A549 (cell line): ENCODE measurements at regions not wholly inside any gene's neighbourhood (a gene's known extent, or its start where the extent isn't known, plus 50 kb on each side); places are given as distances from the start of the nearest gene placed in this dataset.

Experiments
- ATAC-seq, 2 experiments: fragments of 200-7000 bp in 1 of 2; fragments of >200 bp in 1 of 2; cut with Nextera tagmentation in 1 of 2; cut with Tn5 transposase in 1 of 2; 3 replicates each; pipeline versions ENCODE4 v1.8.0 to v1.9.1; 2018 to 2020; ENCODE audit warnings: mild to moderate bottlenecking in 1 of 2, moderate library complexity in 1 of 2
- CTCF ChIA-PET: fragments of 300-600 bp; sonication (Branson Sonifier 250); formaldehyde crosslinking; extraction: SDS; loops from one replicate; lab custom pipeline; 2021; ENCODE audit warnings: antibody characterized with exemption, inconsistent platforms; lab: Yijun Ruan, JAX
- POLR2A ChIA-PET: fragments of 350-600 bp; formaldehyde crosslinking; extraction: SDS; loops from one replicate; lab custom pipeline; 2021; ENCODE audit warnings: antibody characterized with exemption, inconsistent platforms; lab: Yijun Ruan, JAX
- DNase-seq, 2 experiments: peaks; one replicate each; pipeline versions ENCODE4 v3.0.0 to v3.0.0-alpha.2; 2011 to 2016; ENCODE audit warnings: low read depth in 1 of 2, low spot score in 1 of 2
- FAIRE-seq: peaks from 2 replicates; lab custom pipeline; 2011; peaks lifted over from hg19 to GRCh38; lab: Jason Lieb, UNC
- H3K27ac ChIP-seq, 2 experiments: fragments of >200 bp; sonication (Bioruptor Twin); formaldehyde crosslinking; 3 replicates each; pipeline ENCODE4 v1.5.1; 2016 to 2017
- H3K4me1 ChIP-seq: fragments of >200 bp; sonication (Bioruptor Twin); formaldehyde crosslinking; 3 replicates; pipeline ENCODE4 v1.6.1; 2016
- H3K4me2 ChIP-seq: fragments of >200 bp; sonication (Bioruptor Twin); formaldehyde crosslinking; 3 replicates; pipeline ENCODE4 v1.6.1; 2016
- H3K4me3 ChIP-seq: fragments of >200 bp; sonication (Bioruptor Twin); formaldehyde crosslinking; 3 replicates; pipeline ENCODE4 v1.5.1; 2016
- H3K9me3 ChIP-seq: fragments of >200 bp; sonication (Bioruptor Twin); formaldehyde crosslinking; 3 replicates; pipeline ENCODE4 v1.6.1; 2016
- CBX2 ChIP-seq: fragments of 200-600 bp; sonication (generic); IDR thresholded peaks from 2 replicates; pipeline ENCODE4 v1.6.1; 2016; ENCODE audit warnings: low read depth, mild to moderate bottlenecking, borderline replicate concordance
- CBX8 ChIP-seq: fragments of 200-600 bp; sonication (generic); IDR thresholded peaks from 2 replicates; pipeline ENCODE4 v1.6.1; 2016
- CEBPB ChIP-seq, 2 experiments: fragments of >200 bp in 1 of 2; sonication (Bioruptor Twin) in 1 of 2; formaldehyde crosslinking in 1 of 2; IDR thresholded peaks; 2 replicates each; pipeline ENCODE4 v1.6.1; 2012 to 2016
- CHD2 ChIP-seq: fragments of 150-350 bp; IDR thresholded peaks from 2 replicates; pipeline ENCODE4 v1.6.1; 2014; ENCODE audit warnings: low read length; ENCODE audit not compliant: partially characterized antibody
- E2F6 ChIP-seq: IDR thresholded peaks from 2 replicates; pipeline ENCODE4 v1.6.1; 2012; ENCODE audit warnings: low read depth, borderline replicate concordance
- EHF ChIP-seq: fragments of 250-450 bp; sonication (Bioruptor Pico); IDR thresholded peaks from 2 replicates; pipeline ENCODE4 v1.5.0; 2020; ENCODE audit warnings: mild to moderate bottlenecking
- ESRRA ChIP-seq: fragments of 150-350 bp; IDR thresholded peaks from 2 replicates; pipeline ENCODE4 v1.6.1; 2014; ENCODE audit warnings: mild to moderate bottlenecking, low read length, borderline replicate concordance
- FOSL2 ChIP-seq, 2 experiments: fragments of 450-650 bp in 1 of 2; fragments of >200 bp in 1 of 2; sonication (Bioruptor Twin) in 1 of 2; formaldehyde crosslinking; IDR thresholded peaks; 2 replicates each; pipeline versions ENCODE4 v1.5.0 to v1.6.1; 2016 to 2020; ENCODE audit warnings: mild to moderate bottlenecking in 1 of 2, moderate library complexity in 1 of 2
- FOXS1 ChIP-seq: fragments of 250-450 bp; sonication (Bioruptor Pico); IDR thresholded peaks from 2 replicates; pipeline ENCODE4 v1.5.0; 2020; ENCODE audit warnings: mild to moderate bottlenecking, moderate library complexity
- GATA3 ChIP-seq: IDR thresholded peaks from 2 replicates; pipeline ENCODE4 v1.6.1; 2012; ENCODE audit warnings: borderline replicate concordance
- HES2 ChIP-seq: fragments of >200 bp; sonication (Bioruptor Twin); formaldehyde crosslinking; IDR thresholded peaks from 2 replicates; pipeline ENCODE4 v1.6.1; 2016
- HEYL ChIP-seq: fragments of 250-450 bp; sonication (Bioruptor Pico); IDR thresholded peaks from 2 replicates; pipeline ENCODE4 v1.8.0; 2021; ENCODE audit warnings: mild to moderate bottlenecking, moderate library complexity
- HMGXB4 ChIP-seq: fragments of 250-450 bp; sonication (Bioruptor Pico); IDR thresholded peaks from 2 replicates; pipeline ENCODE4 v1.5.0; 2021; ENCODE audit warnings: mild to moderate bottlenecking, moderate library complexity, borderline replicate concordance
- JUNB ChIP-seq: fragments of >200 bp; sonication (Bioruptor Twin); formaldehyde crosslinking; IDR thresholded peaks from 2 replicates; pipeline ENCODE4 v1.6.1; 2016
- MAZ ChIP-seq: fragments of 150-350 bp; IDR thresholded peaks from 2 replicates; pipeline ENCODE4 v1.6.1; 2014; ENCODE audit warnings: antibody characterized with exemption, low read depth, low read length, borderline replicate concordance
- PBX3 ChIP-seq: IDR thresholded peaks from 2 replicates; pipeline ENCODE4 v1.6.1; 2012
- PHF8 ChIP-seq: fragments of 200-600 bp; sonication (generic); IDR thresholded peaks from 2 replicates; pipeline ENCODE4 v1.6.1; 2016; ENCODE audit warnings: low read depth, mild to moderate bottlenecking, antibody characterized with exemption, moderate library complexity, borderline replicate concordance
- POLR2A ChIP-seq: IDR thresholded peaks from 2 replicates; pipeline ENCODE4 v1.6.1; 2012; ENCODE audit warnings: mild to moderate bottlenecking, low read length
- SMC3 ChIP-seq: fragments of >200 bp; sonication (Bioruptor Twin); formaldehyde crosslinking; IDR thresholded peaks from 3 replicates; pipeline ENCODE4 v1.6.1; 2018; ENCODE audit warnings: inconsistent platforms
- SREBF2 ChIP-seq: fragments of 450-650 bp; IDR thresholded peaks from 2 replicates; pipeline ENCODE4 v1.6.1; 2014; ENCODE audit warnings: mild to moderate bottlenecking, moderate library complexity
- TFCP2L1 ChIP-seq: fragments of 250-450 bp; sonication (Bioruptor Pico); IDR thresholded peaks from 2 replicates; pipeline ENCODE4 v1.5.0; 2021; ENCODE audit warnings: mild to moderate bottlenecking
- ZC3H11A ChIP-seq: fragments of 450-650 bp; IDR thresholded peaks from 2 replicates; pipeline ENCODE4 v1.6.1; 2014; ENCODE audit warnings: antibody characterized with exemption, mild to moderate bottlenecking
- ZFP36 ChIP-seq: fragments of 450-650 bp; IDR thresholded peaks from 2 replicates; pipeline ENCODE4 v1.6.1; 2014; ENCODE audit warnings: borderline replicate concordance; ENCODE audit not compliant: partially characterized antibody
- ZNF302 ChIP-seq: fragments of 250-450 bp; sonication (Bioruptor Pico); IDR thresholded peaks from 2 replicates; pipeline ENCODE4 v1.9.0; 2021; ENCODE audit warnings: inconsistent platforms, mild to moderate bottlenecking, moderate library complexity
- ZSCAN20 ChIP-seq: fragments of 250-450 bp; sonication (Bioruptor Pico); IDR thresholded peaks from 2 replicates; pipeline ENCODE4 v1.8.0; 2022; ENCODE audit warnings: mild to moderate bottlenecking, moderate library complexity
- WGBS: methylation state at CpG from one replicate; pipeline ENCODE4 v1.1.6; 2017; ENCODE audit errors: missing lambda C conversion rate; 5-methylcytosine and 5-hydroxymethylcytosine counted together
- TF ChIP-seq, protein P1 (sequence below): fragments of 250-450 bp; sonication (Bioruptor Pico); IDR thresholded peaks from 2 replicates; pipeline ENCODE4 v1.5.0; 2020; ENCODE audit warnings: low read depth, mild to moderate bottlenecking, moderate library complexity

DNA sequence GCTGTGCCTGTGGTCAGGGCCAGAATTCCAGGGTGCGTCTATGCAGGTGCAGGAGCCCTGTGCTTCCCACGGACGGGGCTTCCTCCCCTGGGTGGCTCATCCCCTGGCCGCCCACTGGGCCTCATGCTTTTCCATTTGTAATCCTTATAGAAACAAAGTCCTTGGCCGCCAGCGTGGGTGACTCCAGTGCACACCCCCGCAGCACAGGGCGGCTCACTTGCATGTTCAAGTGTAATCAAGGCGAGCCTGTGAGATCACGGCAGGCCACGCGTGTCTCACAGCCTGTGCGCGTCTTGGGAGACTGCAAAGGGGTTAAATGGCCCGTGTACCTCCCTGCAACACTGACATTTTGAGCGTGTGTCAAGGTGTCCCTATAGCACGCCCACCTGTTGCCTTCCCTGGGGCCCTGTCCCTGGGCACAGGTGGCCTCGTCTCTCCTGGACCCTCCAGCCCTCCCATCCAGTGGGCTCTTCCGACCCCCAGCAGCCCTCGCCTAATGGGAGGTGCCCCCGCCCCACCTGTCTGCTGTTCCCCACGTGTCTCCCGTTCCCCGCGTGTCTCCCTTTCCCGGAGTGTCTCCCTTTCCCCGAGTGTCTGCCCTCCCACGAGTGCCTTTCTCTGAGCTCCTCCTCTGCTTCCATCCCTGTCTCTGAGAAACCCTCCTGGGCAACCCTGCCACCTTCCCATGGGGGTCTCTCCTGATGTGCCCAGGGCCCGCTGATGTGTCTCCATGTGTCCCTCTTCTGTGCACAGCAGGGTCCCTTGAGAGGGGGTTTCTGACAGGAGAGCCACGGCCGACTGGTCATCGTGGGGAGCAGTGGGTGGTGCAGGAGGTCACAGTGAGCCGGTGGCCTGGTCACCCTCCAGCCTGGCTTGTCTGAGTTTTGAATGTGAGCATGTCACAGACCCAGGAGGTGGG lies 1215.3 kb downstream of the BRD1 start:
- H3K4me1 ChIP-seq = no peaks in the 10 kb centered on the region
- no peaks in the 10 kb centered on the region for H3K9me3 ChIP-seq
- POLR2A ChIA-PET = no interaction called here
- no peak for DNase-seq
- FAIRE-seq = no peak
- 84% methylated on average over 25 of the region's 33 CpGs for WGBS
- ATAC-seq = no peak
- no peak overlapping the region for H3K4me2 ChIP-seq
- H3K4me3 ChIP-seq = no peak overlapping the region
- no peak overlapping the region for H3K27ac ChIP-seq
- TF ChIP-seq CEBPB (IDR thresholded peaks at IDR 0.05) (no peak), JUNB (no peak), E2F6 (no peak), SMC3 (no peak), CBX2 (no peak), TFCP2L1 (CRISPR knock-in tag) (no peak), FOSL2 (IDR thresholded peaks at IDR 0.05) (no peak), FOSL2 (CRISPR knock-in tag; IDR thresholded peaks at IDR 0.05) (no peak)
- TF ChIP-seq, all 56 proteins: peak for 0
- CTCF ChIA-PET = no interaction called here

DNA sequence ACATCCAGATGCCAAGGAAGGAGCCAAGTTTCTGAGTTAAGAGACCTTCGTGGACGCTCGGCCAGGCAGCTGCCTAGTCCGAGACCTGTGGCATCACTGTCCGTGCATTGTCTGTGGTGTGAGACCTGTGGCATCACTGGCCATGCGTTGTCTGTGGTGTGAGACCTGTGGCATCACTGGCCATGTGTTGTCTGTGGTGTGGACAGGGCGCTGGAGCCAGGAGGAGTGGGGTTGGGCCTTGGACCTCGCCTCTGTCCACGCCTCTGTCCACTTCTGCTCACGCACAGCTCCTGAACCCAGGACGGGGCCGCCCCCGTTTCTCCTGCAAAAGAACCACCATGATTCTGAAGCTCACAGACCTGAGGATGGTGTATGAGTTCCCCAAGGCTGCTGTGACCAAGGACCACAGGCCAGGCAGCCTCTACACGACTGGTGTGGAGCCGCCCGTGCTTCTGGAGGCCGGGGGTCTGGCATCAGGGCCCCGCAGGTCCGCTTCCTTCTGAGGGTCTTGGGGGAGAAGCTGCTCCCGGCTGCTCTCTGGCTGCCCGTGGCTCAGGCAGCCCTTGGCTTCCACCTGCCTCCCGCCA lies 1218.3 kb downstream of the BRD1 start:
- DNase-seq (no peak), FAIRE-seq (no peak)
- CTCF ChIA-PET = no interaction called here

GRCh38 chr22:48607901-48608662 lies 1219.6 kb downstream of the BRD1 start:
- FAIRE-seq = no peak
- Histone ChIP-seq H3K4me2 (no peak overlapping the region), H3K9me3 (no peaks in the 10 kb centered on the region), H3K27ac (no peak overlapping the region), H3K4me1 (peaks cover 9% of the 10 kb centered on the region; the same call in 1 of the 3 replicates), H3K4me3 (no peak overlapping the region)
- DNase-seq = no peak
- ChIA-PET CTCF (interaction anchor here (0.6 kb wide), 1 partner anchor 304 kb away, joined by 4 read pairs; no protein-coding TSS in a partner anchor), POLR2A (no interaction called here)
- WGBS = 66% methylated on average over 19 of the region's 23 CpGs
- ATAC-seq = no peak
- TF ChIP-seq PHF8 (no peak), ZC3H11A (no peak), CEBPB (IDR thresholded peaks at IDR 0.05) (no peak), HES2 (no peak), EHF (CRISPR knock-in tag) (no peak), ZFP36 (no peak), SREBF2 (no peak), HEYL (no peak), FOXS1 (no peak), ESRRA (no peak), CHD2 (no peak), E2F6 (no peak), HMGXB4 (CRISPR knock-in tag) (no peak), CBX8 (no peak), ZSCAN20 (no peak)
- TF ChIP-seq, protein P1, sequence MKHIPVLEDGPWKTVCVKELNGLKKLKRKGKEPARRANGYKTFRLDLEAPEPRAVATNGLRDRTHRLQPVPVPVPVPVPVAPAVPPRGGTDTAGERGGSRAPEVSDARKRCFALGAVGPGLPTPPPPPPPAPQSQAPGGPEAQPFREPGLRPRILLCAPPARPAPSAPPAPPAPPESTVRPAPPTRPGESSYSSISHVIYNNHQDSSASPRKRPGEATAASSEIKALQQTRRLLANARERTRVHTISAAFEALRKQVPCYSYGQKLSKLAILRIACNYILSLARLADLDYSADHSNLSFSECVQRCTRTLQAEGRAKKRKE (CRISPR knock-in tag) = no peak

More for the DNA sequence above, 1218.3 kb downstream of the BRD1 start:
- no peak for ATAC-seq
- POLR2A ChIA-PET = no interaction called here
- Histone ChIP-seq H3K27ac (no peak overlapping the region), H3K9me3 (no peaks in the 10 kb centered on the region), H3K4me3 (no peak overlapping the region), H3K4me1 (peaks cover 9% of the 10 kb centered on the region; the same call in 1 of the 3 replicates), H3K4me2 (no peak overlapping the region)
- TF ChIP-seq GATA3 = no peak
- no peak for TF ChIP-seq JUNB
- no peak for TF ChIP-seq ZNF302 (CRISPR knock-in tag)
- no peak for TF ChIP-seq MAZ
- TF ChIP-seq EHF (CRISPR knock-in tag) = no peak
- no peak for TF ChIP-seq PBX3
- TF ChIP-seq POLR2A = no peak
- 80% methylated on average over 14 of the region's 22 CpGs for WGBS
